HTR-8/SVneo (cell line): ENCODE measurements at regions not wholly inside any gene's neighbourhood (a gene's known extent, or its start where the extent isn't known, plus 50 kb on each side); places are given as distances from the start of the nearest gene placed in this dataset.
"Not testable (repeated sequence)": the region's sequence is repeated elsewhere in the genome, so short reads cannot be mapped to it uniquely, and the experiment has no call there.

ENCODE experiments used
- DNase-seq: peaks from one replicate; pipeline ENCODE4 v3.0.0; 2011; ENCODE audit warnings: low spot score, mixed read lengths; ENCODE audit not compliant: insufficient read length
- FAIRE-seq: peaks from 2 replicates; lab custom pipeline; 2011; peaks lifted over from hg19 to GRCh38; lab: Jason Lieb, UNC

GRCh38 chr3:90044084-90044816 is 936.8 kb downstream of the EPHA3 start:
- DNase-seq (no peak), FAIRE-seq (no peak)

DNA sequence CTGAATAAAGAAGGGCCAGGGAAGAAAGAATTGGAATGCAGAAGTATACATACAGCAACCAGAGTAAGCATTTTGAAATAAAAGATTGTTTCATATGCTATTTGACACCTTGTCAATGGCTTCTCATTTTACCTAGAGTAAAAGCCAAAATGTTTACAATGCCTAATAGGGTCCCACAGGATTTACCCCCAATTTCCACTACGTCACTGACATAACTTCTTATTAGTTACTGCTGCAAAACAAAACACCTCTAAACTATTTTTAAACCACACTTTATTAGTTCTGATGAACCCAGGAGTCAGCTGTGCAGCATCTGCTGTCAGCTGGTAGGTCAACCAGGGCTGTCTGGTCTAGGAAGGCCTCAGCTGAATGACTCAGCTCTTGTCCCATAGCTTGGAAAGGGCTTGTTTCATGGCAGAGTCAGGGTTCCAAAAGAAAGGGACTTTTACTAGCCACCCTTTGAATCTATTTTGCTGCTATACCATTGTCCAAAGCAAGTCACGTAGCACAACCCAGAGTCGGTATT is 945.1 kb downstream of the EPHA3 start:
- FAIRE-seq (no peak), DNase-seq (no peak)

GRCh38 chr3:90054311-90054710 is 946.9 kb downstream of the EPHA3 start:
- DNase-seq, result no peak
- FAIRE-seq, result no peak

DNA sequence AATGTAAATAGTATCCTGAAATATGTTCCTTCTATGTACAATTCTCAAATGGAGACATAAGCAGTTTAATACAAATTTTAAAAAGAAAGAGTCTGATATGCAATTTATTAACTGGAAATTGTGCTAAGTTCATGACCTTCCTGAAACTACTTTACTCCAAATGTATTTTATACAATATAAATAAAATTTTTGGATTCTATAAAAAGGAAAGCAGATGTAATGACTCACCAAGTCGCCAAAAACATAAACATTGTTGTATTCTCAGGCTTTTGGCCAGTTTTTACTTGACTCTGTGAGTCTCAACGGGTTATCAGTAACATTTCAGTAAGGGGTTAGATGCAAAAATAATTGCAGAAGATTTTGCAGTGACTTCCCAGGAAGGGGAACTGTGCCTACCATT is 948.2 kb downstream of the EPHA3 start:
- DNase-seq (no peak), FAIRE-seq (no peak)

DNA sequence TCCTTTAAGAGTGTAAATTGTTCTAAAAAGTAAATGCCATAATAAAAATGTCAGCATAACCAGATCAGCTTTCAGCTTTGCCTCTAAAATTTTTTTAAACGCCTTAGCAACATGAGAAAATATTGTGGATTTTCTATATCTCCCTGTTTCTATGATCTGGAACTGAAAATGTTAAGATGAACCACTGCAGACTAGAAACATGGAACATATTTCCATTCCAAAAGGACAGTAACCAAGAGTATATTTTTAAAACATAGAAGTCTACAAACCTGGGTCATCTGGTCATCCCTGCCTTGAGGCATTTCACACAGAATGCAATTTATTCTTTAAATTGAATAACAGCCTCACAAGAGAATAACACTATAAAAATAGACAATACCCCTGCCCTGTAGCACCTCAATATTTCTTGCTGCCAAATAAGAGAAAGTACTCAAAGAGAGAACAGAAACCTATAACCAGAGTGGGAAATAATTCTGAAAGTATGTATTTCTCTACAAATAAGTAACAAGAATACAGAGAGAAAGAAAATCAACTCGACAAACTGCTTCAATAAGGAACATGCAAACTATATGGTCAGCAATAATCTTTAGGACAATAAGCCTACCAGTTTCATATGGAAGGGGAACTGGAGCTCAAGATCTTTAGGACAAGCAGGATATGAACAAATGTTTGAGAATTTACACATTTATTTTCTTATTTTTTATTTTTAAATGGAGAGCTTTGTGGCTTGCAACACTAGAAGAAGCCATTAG is 949.0 kb downstream of the EPHA3 start:
- FAIRE-seq, result no peak
- DNase-seq, result no peak

DNA sequence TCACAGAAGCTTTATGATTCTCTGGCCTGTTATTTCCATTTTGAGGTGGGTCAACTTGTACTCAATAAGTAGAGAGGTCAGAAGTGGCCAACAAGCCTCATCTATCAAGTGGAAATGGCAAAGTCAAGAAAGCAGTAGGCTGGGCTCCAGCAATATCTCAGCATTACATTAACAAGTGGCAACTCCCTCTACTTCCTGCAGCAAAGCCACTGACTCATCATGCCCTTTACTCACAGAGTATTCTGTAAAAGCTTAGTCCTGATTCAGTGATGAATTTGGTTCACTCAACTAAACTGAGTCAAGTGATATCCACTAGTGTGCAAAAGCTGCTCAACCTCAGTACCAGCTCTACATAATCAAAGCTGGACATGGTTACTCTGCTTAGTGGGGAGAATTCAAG is 954.6 kb downstream of the EPHA3 start:
- no peak for FAIRE-seq
- no peak for DNase-seq

- DNase-seq, result no peak
Measured at GRCh38 chr3:90062631-90063200, 955.3 kb downstream of the EPHA3 start.

DNA sequence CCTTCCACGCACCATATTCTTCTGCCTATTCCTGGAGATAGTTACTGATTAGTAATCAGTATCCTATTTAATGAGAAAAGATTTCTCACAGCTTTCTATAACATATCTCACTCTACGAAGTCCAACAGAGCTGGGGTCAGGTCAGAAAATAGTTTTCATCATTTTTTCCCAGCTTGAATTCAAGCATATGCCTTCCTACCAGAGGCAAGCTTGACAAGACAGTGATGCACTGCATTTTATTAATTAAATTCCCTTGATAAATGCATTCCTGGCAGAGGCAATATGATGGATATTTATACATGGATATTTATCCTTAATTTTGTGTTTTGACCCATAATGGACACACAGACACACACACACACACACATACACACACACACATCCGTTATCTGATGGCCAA is 961.4 kb downstream of the EPHA3 start:
- no peak for FAIRE-seq

More at GRCh38 chr3:90062631-90063200, 955.3 kb downstream of the EPHA3 start:
- no peak for FAIRE-seq

DNA sequence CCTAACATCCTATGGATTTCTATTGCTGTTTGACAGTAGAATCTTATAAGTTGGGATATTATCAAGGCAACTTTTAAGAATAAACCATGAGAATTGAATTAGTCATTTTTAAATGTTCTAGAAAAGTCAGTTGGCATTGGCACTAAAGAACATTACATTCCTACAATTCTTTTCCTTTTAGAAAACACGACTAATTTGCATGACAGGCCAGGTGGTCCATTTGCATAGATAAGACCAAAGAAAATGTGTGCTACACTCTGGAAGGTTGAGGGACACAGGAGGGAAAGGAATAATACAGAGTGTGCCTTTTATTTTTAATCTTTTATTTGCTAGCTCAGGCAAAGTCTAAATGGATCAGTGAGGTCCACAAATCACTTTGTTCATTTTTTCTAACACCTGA is 962.3 kb downstream of the EPHA3 start:
- FAIRE-seq, result no peak
- no peak for DNase-seq

More for the DNA sequence above, 961.4 kb downstream of the EPHA3 start:
- DNase-seq, result no peak

GRCh38 chr3:90076136-90076535 is 968.7 kb downstream of the EPHA3 start:
- FAIRE-seq (no peak), DNase-seq (no peak)

DNA sequence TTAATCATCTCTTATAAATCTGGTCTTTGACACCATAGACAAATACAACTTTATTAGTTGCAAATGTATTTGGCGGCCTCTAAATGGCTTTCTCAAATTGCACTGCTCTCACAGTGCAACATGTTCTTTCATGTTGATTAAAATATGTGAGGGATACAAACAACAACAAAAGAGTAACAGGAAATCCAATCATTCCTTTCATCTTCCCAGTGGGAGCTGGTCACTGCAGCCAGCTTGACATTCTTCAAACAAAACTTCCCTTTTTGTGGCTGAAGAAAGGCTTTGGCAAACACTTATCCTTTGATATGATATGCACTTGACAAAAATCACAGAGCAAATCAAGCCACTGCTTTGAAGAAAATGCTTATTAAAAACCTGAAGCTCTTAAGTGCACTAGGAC is 973.6 kb downstream of the EPHA3 start:
- DNase-seq (no peak), FAIRE-seq (no peak)

GRCh38 chr3:90086297-90086696 is 978.9 kb downstream of the EPHA3 start:
- not testable (repeated sequence) for FAIRE-seq, DNase-seq

DNA sequence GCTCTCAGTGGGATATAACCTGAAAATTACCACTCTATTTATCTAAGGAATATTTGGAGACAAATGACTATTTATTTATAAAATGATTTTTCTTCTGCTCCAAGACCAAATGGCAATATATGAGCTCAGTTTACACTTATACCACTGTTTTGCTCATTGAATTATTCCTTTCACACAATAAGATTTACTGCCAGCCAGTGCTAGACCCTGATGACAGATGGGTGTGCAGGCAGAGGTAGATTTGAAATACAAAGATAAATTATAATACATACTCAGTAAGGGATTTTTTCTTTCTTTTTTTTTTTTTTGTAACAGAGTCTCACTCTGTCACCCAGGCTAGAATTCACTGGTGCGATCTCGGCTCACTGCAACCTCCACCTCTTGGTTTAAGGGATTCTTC is 980.3 kb downstream of the EPHA3 start:
- FAIRE-seq (no peak), DNase-seq (no peak)

GRCh38 chr3:90091549-90091948 is 984.1 kb downstream of the EPHA3 start:
- FAIRE-seq, result no peak

GRCh38 chr3:90092994-90093393 is 985.6 kb downstream of the EPHA3 start:
- FAIRE-seq, result no peak
- peak; percentile 1 for DNase-seq

More at GRCh38 chr3:90091549-90091948, 984.1 kb downstream of the EPHA3 start:
- DNase-seq, result peak; percentile 14

DNA sequence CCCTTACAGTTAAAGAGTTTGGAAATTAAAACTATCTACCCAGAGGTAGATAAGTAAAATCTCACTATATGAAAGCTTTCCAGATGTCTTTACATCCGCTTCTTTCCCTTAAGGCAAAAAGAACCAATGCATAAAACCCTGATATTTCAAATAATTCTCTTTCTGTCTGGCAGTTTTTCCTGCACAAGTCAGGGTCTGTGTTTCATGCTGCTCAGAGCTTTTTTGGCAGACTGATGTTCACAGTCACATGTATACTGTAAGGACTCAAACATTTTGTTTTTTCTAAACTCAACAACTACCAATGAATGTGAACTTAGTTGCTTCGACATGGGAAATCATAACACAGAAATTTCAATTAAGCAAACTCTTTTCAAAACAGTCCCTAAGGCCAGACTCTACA is 988.4 kb downstream of the EPHA3 start:
- FAIRE-seq, result no peak
- DNase-seq, result no peak

DNA sequence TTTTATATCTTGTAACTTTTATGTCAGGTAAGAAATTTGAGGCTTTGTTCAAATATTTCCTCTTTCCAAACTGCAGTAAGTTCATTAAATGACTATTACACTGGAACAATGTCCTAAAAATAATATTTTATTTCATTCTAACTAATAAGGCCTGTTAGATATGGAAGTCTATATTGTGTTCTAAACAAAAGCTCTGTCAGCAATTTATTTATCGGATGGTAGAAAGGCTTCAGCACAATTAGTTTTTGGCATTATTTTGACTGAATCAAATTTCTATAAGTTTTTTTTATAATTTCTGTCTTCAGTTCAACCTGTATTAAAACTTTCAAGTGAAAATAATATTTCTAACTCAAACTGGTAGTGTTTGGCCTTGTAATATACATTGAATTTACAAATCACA is 992.1 kb downstream of the EPHA3 start:
- DNase-seq (no peak), FAIRE-seq (no peak)

- DNase-seq (no peak), FAIRE-seq (no peak)
Measured at GRCh38 chr3:90102146-90102545, 994.7 kb downstream of the EPHA3 start.

DNA sequence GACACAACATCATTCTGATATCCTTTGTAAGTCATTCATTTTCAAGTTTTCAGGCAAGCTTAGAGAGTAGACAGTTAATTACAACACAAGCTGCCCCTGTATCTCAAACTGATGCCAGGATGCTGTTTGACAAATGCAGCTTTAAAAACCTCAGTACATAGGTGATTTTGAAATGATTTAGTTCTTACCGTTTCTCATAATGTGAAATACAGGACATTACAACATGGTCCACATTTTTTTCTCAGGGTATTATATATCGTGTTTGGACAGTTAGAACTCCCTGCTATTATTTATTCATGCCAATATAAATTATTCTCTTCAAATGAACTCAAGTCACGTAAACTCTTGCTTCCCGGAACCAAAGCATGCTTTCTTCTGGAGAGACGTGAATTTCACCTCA is 1013.9 kb downstream of the EPHA3 start:
- no peak for FAIRE-seq

DNA sequence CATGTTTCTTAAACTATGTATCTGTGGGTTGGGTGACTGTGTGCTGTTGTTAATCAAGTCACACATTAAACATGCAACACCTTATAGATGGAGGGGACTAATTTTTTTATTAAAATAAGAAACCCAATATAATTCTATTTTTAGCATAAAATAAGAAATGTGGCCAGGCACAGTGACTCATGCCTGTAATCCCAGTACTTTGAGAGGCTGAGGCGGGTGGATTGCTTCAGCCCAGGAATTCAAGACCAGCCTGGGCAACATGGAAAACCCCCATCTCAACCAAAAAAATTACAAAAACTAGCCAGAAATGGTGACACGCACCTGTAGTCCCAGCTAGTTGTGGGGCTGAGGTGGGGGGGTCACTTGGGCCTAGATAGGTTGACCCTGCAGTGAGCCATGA is 1021.0 kb downstream of the EPHA3 start:
- no peak for FAIRE-seq
- no peak for DNase-seq

More for the DNA sequence above, 1013.9 kb downstream of the EPHA3 start:
- no peak for DNase-seq

DNA sequence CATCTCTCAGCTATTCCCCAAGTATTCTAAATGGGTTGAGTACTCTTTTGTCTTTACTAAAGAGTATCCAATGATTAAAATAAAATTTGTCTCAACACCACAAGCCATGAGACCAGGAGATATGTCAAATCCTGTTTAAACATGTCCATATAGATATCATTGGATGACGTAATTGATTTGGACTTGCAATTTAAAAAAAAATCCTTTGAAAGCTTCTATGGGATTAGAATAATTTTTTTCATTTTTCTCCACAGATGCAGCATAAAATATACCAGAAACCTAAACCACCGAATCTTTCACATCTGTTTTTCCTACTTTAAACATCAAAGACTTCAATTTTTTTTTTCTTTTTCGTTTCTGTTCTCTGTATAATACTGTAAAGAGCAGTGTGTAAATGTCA is 1022.3 kb downstream of the EPHA3 start:
- DNase-seq (no peak), FAIRE-seq (no peak)
